HCT116 (cell line): ENCODE measurements at regions not wholly inside any gene's neighbourhood (a gene's known extent, or its start where the extent isn't known, plus 50 kb on each side); places are given as distances from the start of the nearest gene placed in this dataset.

ENCODE experiments used
- ATAC-seq: fragments of 200-7000 bp; cut with Tn5 transposase; 2 replicates; pipeline ENCODE4 v1.9.1; 2020; ENCODE audit warnings: mild to moderate bottlenecking, moderate library complexity
- BruUV-seq: library from RNA; stranded (reverse); fragments of 400-500 nt; replicated peaks from 2 replicates; lab custom pipeline; 2021; lab: Mats Ljungman, UMichigan
- CTCF ChIA-PET: fragments of 300-600 bp; sonication (Branson Sonifier 250); formaldehyde crosslinking; loops from one replicate; lab custom pipeline; 2021; ENCODE audit warnings: antibody characterized with exemption; lab: Charles Lee
- POLR2A ChIA-PET: fragments of 300-600, 350-600 bp; sonication (Branson Sonifier 250); formaldehyde crosslinking; loops from one replicate; lab custom pipeline; 2021; ENCODE audit warnings: antibody characterized with exemption; lab: Charles Lee
- RAD21 ChIA-PET, 2 experiments: fragments of 300-600 bp; sonication (Branson Sonifier 250); formaldehyde crosslinking; loops; one replicate each; lab custom pipeline; 2023; ENCODE audit warnings: low total read pairs in 2 of 2; ENCODE audit not compliant: uncharacterized antibody in 2 of 2, unreplicated experiment in 2 of 2, low non-redundant PET in 1 of 2; lab: Charles Lee
- DNase-seq: peaks from one replicate; pipeline ENCODE4 v3.0.0-alpha.2; 2010; ENCODE audit warnings: low read depth, low spot score
- H2AFZ ChIP-seq: fragments of 200-600 bp; shearing (Covaris generic), sonication (generic); 2 replicates; pipeline ENCODE4 v1.6.1; 2017; ENCODE audit warnings: low read depth, mixed run types, mixed read lengths, antibody characterized with exemption, low read length; ENCODE audit not compliant: poor library complexity, severe bottlenecking
- H3K27ac ChIP-seq: 2 replicates; pipeline ENCODE4 v1.5.1; 2012; ENCODE audit warnings: low read depth, low read length
- H3K27me3 ChIP-seq: fragments of 200-600 bp; sonication (generic); 2 replicates; pipeline ENCODE4 v1.6.1; 2016; ENCODE audit warnings: mixed run types, low read length, mixed read lengths; ENCODE audit not compliant: insufficient read depth
- H3K36me3 ChIP-seq, 2 experiments: fragments of 200-500 bp in 1 of 2; fragments of 200-600 bp in 1 of 2; sonication (Bioruptor generic) in 1 of 2; sonication (generic) in 1 of 2; 2 replicates each; pipeline versions ENCODE4 v1.5.1 to v1.6.1; 2014 to 2016; ENCODE audit warnings: low read length in 2 of 2, inconsistent platforms in 1 of 2, mixed read lengths in 1 of 2, mixed run types in 1 of 2; ENCODE audit not compliant: insufficient read depth in 2 of 2, control insufficient read depth in 1 of 2
- H3K4me1 ChIP-seq, 2 experiments: fragments of 200-600 bp in 1 of 2; sonication (generic) in 1 of 2; 2 replicates each; pipeline versions ENCODE4 v1.5.1 to v1.6.1; 2012 to 2017; ENCODE audit warnings: low read length in 2 of 2, inconsistent platforms in 1 of 2, mild to moderate bottlenecking in 1 of 2, mixed read lengths in 1 of 2, mixed run types in 1 of 2, moderate library complexity in 1 of 2; ENCODE audit not compliant: insufficient read depth in 2 of 2, control insufficient read depth in 1 of 2
- H3K4me2 ChIP-seq: fragments of 200-600 bp; sonication (generic); 2 replicates; pipeline ENCODE4 v1.6.1; 2017; ENCODE audit warnings: mixed run types, low read length, mixed read lengths
- H3K4me3 ChIP-seq, 2 experiments: fragments of 200-600 bp in 1 of 2; sonication (generic) in 1 of 2; replicated peaks in 1 of 2; 2 replicates each; pipeline ENCODE4 v1.5.1; 2011 to 2016; ENCODE audit warnings: low read length in 2 of 2, control low read depth in 1 of 2, low read depth in 1 of 2, mild to moderate bottlenecking in 1 of 2, mixed read lengths in 1 of 2, mixed run types in 1 of 2
- H3K79me2 ChIP-seq: fragments of 200-600 bp; sonication (generic); 2 replicates; pipeline ENCODE4 v1.6.1; 2017; ENCODE audit warnings: mild to moderate bottlenecking, mixed run types, low read length, moderate library complexity, mixed read lengths; ENCODE audit not compliant: insufficient read depth
- H3K9ac ChIP-seq: fragments of 200-600 bp; sonication (generic); 2 replicates; pipeline ENCODE4 v1.6.1; 2016; ENCODE audit warnings: low read length, mixed read lengths
- H3K9me2 ChIP-seq: fragments of 200-600 bp; sonication (generic), shearing (Covaris generic); 2 replicates; pipeline ENCODE4 v1.6.1; 2017; ENCODE audit warnings: mixed run types, mild to moderate bottlenecking, moderate library complexity; ENCODE audit not compliant: insufficient read depth
- H3K9me3 ChIP-seq, 2 experiments: fragments of 200-500 bp in 1 of 2; fragments of 200-600 bp in 1 of 2; sonication (Bioruptor generic) in 1 of 2; sonication (generic) in 1 of 2; 2 replicates each; pipeline ENCODE4 v1.6.1; 2014 to 2017; ENCODE audit warnings: low read length in 2 of 2, mixed read lengths in 2 of 2, inconsistent platforms in 1 of 2, low read depth in 1 of 2, mild to moderate bottlenecking in 1 of 2, mixed run types in 1 of 2, moderate library complexity in 1 of 2; ENCODE audit not compliant: control insufficient read depth in 1 of 2, insufficient read depth in 1 of 2
- H4K20me1 ChIP-seq: fragments of 200-600 bp; sonication (generic), shearing (Covaris generic); 2 replicates; pipeline ENCODE4 v1.6.1; 2017; ENCODE audit warnings: mixed run types, mild to moderate bottlenecking, moderate library complexity; ENCODE audit not compliant: insufficient read depth
- CBX3 ChIP-seq: IDR thresholded peaks from 2 replicates; pipeline ENCODE4 v1.6.1; 2012; ENCODE audit warnings: low read depth
- CEBPB ChIP-seq: IDR thresholded peaks from 2 replicates; pipeline ENCODE4 v1.6.1; 2012; ENCODE audit warnings: low read depth
- CTCF ChIP-seq, 3 experiments: fragments of 200-600 bp in 1 of 3; sonication (generic) in 1 of 3; IDR thresholded peaks in 2 of 3; conservative IDR thresholded peaks in 1 of 3; 2 replicates each; pipeline ENCODE4 v1.5.1; 2012 to 2017; ENCODE audit warnings: low read depth in 2 of 3, low read length in 2 of 3, antibody characterized with exemption in 1 of 3, borderline replicate concordance in 1 of 3, control low read depth in 1 of 3, mild to moderate bottlenecking in 1 of 3, mixed read lengths in 1 of 3, mixed run types in 1 of 3, moderate library complexity in 1 of 3; ENCODE audit not compliant: insufficient read depth in 1 of 3
- EGR1 ChIP-seq: IDR thresholded peaks from 2 replicates; pipeline ENCODE4 v1.6.1; 2012; ENCODE audit warnings: low read depth
- ELF1 ChIP-seq: IDR thresholded peaks from 2 replicates; pipeline ENCODE4 v1.6.1; 2012; ENCODE audit warnings: low read depth, borderline replicate concordance
- EZH2 ChIP-seq: fragments of 200-600 bp; sonication (generic); IDR thresholded peaks from 2 replicates; pipeline ENCODE4 v1.6.1; 2017; ENCODE audit warnings: antibody characterized with exemption, mixed run types
- EZH2phosphoT487 ChIP-seq: fragments of 200-600 bp; IDR thresholded peaks from 2 replicates; pipeline ENCODE4 v1.6.1; 2018; ENCODE audit warnings: antibody characterized with exemption, borderline replicate concordance
- FOSL1 ChIP-seq: IDR thresholded peaks from 2 replicates; pipeline ENCODE4 v1.6.1; 2012; ENCODE audit warnings: low read depth
- JUND ChIP-seq: IDR thresholded peaks from 2 replicates; pipeline ENCODE4 v1.6.1; 2012
- POLR2A ChIP-seq: IDR thresholded peaks from 2 replicates; pipeline ENCODE4 v1.7.0; 2011; ENCODE audit warnings: borderline replicate concordance; ENCODE audit not compliant: insufficient read depth, insufficient read length; ENCODE audit errors: extremely low read depth
- RAD21 ChIP-seq: IDR thresholded peaks from 2 replicates; pipeline ENCODE4 v1.6.1; 2012; ENCODE audit warnings: low read depth, mild to moderate bottlenecking
- SP1 ChIP-seq: IDR thresholded peaks from 2 replicates; pipeline ENCODE4 v1.6.1; 2012; ENCODE audit warnings: low read depth
- SRF ChIP-seq: IDR thresholded peaks from 2 replicates; pipeline ENCODE4 v1.6.1; 2012; ENCODE audit warnings: low read depth
- ZBTB33 ChIP-seq: IDR thresholded peaks from 2 replicates; pipeline ENCODE4 v1.6.1; 2011; ENCODE audit warnings: mild to moderate bottlenecking, low read length, moderate library complexity; ENCODE audit not compliant: insufficient replicate concordance; ENCODE audit errors: extremely low read depth
- ZFX ChIP-seq: fragments of 450-650 bp; IDR thresholded peaks from 2 replicates; pipeline ENCODE4 v1.6.1; 2017
- ZNF274 ChIP-seq: fragments of 200-500 bp; sonication (Bioruptor generic); IDR thresholded peaks from 2 replicates; pipeline ENCODE4 v1.6.1; 2014; ENCODE audit warnings: mild to moderate bottlenecking, low read depth, low read length, inconsistent platforms
- intact Hi-C: fragments of 100-400 bp; cut with micrococcal nuclease; formaldehyde crosslinking; loops from 2 replicates; pipeline ENCODE4 v1.10.0; 2022
- TF ChIP-seq, protein P1 (sequence below): IDR thresholded peaks from 2 replicates; pipeline ENCODE4 v1.6.1; 2012

GRCh38 chr20:51233345-51233744 lies 210.4 kb upstream of the KCNG1 start:
- no peak overlapping the region for H3K4me2 ChIP-seq
- ATAC-seq, result no peak
- H3K4me3 ChIP-seq, result no peak overlapping the region
- H3K9me2 ChIP-seq, result no peaks in the 10 kb centered on the region
- H3K79me2 ChIP-seq, result no peaks in the 10 kb centered on the region
- no TSS peak for BruUV-seq
- peaks cover 16% of the 10 kb centered on the region; the same call in 1 of the 2 replicates for H3K27me3 ChIP-seq
- no peak overlapping the region for H3K9ac ChIP-seq
- RAD21 ChIA-PET, result no interaction called here
- no peaks in the 10 kb centered on the region for H3K36me3 ChIP-seq
- no peaks in the 10 kb centered on the region for H3K4me1 ChIP-seq
- no peaks in the 10 kb centered on the region for H4K20me1 ChIP-seq
- POLR2A ChIA-PET, result no interaction called here
- intact Hi-C loops, result no loop called here
- TF ChIP-seq EZH2 (no peak), FOSL1 (no peak), ELF1 (no peak), CTCF (IDR thresholded peaks at IDR 0.05 in 2 of 3, conservative IDR thresholded peaks at IDR 0.05 in 1 of 3; ENCODE audit: borderline replicate concordance in 1 of 3, insufficient read depth in 1 of 3, low read depth in 2 of 3, low read length in 2 of 3) (no peak), ZNF274 (no peak), SRF (no peak), POLR2A (no peak), EZH2phosphoT487 (no peak), JUND (no peak), EGR1 (no peak), ZFX (no peak), ZBTB33 (no peak), CEBPB (no peak), CBX3 (no peak), SP1 (no peak), RAD21 (no peak)
- TF ChIP-seq, protein P1, sequence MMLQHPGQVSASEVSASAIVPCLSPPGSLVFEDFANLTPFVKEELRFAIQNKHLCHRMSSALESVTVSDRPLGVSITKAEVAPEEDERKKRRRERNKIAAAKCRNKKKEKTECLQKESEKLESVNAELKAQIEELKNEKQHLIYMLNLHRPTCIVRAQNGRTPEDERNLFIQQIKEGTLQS, result no peak
- CTCF ChIA-PET, result no interaction called here
- H2AFZ ChIP-seq, result no peak overlapping the region
- H3K27ac ChIP-seq, result no peak overlapping the region
- DNase-seq, result no peak
- H3K9me3 ChIP-seq, result no peaks in the 10 kb centered on the region
